Keratinocyte (primary cell): ENCODE measurements at regions not wholly inside any gene's neighbourhood (a gene's known extent, or its start where the extent isn't known, plus 50 kb on each side); places are given as distances from the start of the nearest gene placed in this dataset.

ENCODE experiments used
- EZH2 ChIP-seq: IDR thresholded peaks from one replicate; pipeline ENCODE4 v1.6.1; 2012; ENCODE audit warnings: inconsistent platforms, mild to moderate bottlenecking, low read length, moderate library complexity
- TF ChIP-seq, protein P1 (sequence below), 3 experiments: IDR thresholded peaks in 1 of 3; conservative IDR thresholded peaks in 1 of 3; optimal IDR thresholded peaks in 1 of 3; 2 replicates in 2 of 3; 3 replicates in 1 of 3; pipeline versions ENCODE3 to v1.5.1; 2011; ENCODE audit warnings: low read length in 3 of 3, mild to moderate bottlenecking in 3 of 3, moderate library complexity in 2 of 3, control low read depth in 1 of 3, inconsistent platforms in 1 of 3; ENCODE audit not compliant: insufficient read depth in 2 of 3; ENCODE audit errors: extremely low read depth in 1 of 3

DNA sequence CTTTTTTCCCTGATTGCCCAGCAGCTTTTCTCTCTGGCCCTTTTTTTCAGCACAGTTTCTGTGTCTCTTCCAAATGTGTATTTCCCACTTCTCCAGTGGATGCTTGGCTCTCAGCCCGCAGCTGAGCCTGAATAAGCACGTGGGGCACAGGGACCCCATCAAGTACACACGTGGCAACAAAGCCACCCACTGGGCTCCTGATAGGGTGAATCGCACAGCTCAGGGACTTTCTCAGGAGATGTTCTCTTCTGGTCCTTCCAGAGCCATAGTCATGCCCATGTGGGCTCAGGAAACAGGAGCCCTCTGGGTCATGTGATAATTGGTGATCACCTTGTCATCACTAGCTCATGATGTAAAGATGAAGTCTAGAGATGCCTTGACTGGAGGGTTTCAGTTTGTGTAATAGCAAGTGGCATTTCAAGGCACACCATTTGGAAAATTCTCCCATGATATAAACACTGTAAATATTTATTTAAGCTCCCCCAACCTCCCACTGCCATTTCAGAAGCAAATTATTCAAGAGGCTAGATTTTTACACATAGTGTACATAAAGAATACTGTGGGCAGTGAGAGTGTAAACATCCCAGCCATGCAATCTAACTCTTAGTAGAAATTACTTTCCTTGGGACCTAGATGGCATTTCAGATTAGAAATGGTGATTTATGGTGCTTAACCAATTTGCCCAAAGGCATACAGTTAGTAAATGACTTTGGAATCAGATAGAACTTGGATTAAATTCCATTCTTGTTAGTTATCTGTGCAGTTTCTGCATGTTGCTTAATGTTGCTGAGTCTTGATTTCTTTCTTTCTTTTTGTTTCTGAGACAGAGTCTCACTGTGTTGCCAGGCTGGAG is 597.5 kb downstream of the SLC4A3 start:
- TF ChIP-seq, protein P1, sequence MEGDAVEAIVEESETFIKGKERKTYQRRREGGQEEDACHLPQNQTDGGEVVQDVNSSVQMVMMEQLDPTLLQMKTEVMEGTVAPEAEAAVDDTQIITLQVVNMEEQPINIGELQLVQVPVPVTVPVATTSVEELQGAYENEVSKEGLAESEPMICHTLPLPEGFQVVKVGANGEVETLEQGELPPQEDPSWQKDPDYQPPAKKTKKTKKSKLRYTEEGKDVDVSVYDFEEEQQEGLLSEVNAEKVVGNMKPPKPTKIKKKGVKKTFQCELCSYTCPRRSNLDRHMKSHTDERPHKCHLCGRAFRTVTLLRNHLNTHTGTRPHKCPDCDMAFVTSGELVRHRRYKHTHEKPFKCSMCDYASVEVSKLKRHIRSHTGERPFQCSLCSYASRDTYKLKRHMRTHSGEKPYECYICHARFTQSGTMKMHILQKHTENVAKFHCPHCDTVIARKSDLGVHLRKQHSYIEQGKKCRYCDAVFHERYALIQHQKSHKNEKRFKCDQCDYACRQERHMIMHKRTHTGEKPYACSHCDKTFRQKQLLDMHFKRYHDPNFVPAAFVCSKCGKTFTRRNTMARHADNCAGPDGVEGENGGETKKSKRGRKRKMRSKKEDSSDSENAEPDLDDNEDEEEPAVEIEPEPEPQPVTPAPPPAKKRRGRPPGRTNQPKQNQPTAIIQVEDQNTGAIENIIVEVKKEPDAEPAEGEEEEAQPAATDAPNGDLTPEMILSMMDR (optimal IDR thresholded peaks at IDR 0.05 in 1 of 3, IDR thresholded peaks at IDR 0.05 in 1 of 3, conservative IDR thresholded peaks at IDR 0.05 in 1 of 3; ENCODE audit: extremely low read depth in 1 of 3, insufficient read depth in 2 of 3, low read length in 3 of 3), result no peak
- no peak for TF ChIP-seq EZH2
